SK-N-SH treated with all-trans-retinoic acid at 6 μM for 48 hours (cell line): ENCODE measurements at regions not wholly inside any gene's neighbourhood (a gene's known extent, or its start where the extent isn't known, plus 50 kb on each side); places are given as distances from the start of the nearest gene placed in this dataset.
A peak's percentile ranks its signal among the peaks of the same experiment; 100 is the strongest.

ENCODE experiments used
- ATAC-seq: fragments of 200-7000 bp; cut with Tn5 transposase; 3 replicates; pipeline ENCODE4 v1.9.1; 2020; ENCODE audit warnings: mild to moderate bottlenecking, moderate library complexity
- ARNTL ChIP-seq: fragments of 450-650 bp; formaldehyde crosslinking; IDR thresholded peaks from 2 replicates; pipeline ENCODE4 v1.5.0; 2020; ENCODE audit warnings: low read depth, mild to moderate bottlenecking, moderate library complexity, borderline replicate concordance
- BACH2 ChIP-seq: fragments of 250-450 bp; sonication (Bioruptor Pico); IDR thresholded peaks from 2 replicates; pipeline ENCODE4 v1.9.0; 2021; ENCODE audit warnings: mild to moderate bottlenecking, borderline replicate concordance
- CREB5 ChIP-seq: fragments of 250-450 bp; sonication (Bioruptor Pico); IDR thresholded peaks from 2 replicates; pipeline ENCODE4 v1.5.1; 2020; ENCODE audit warnings: low read depth, mild to moderate bottlenecking, moderate library complexity
- CSDC2 ChIP-seq: fragments of 250-450 bp; sonication (Bioruptor Pico); IDR thresholded peaks from 2 replicates; pipeline ENCODE4 v1.5.0; 2020; ENCODE audit warnings: mild to moderate bottlenecking, moderate library complexity
- CSRNP3 ChIP-seq: fragments of 250-450 bp; sonication (Bioruptor Pico); IDR thresholded peaks from 2 replicates; pipeline ENCODE4 v1.5.1; 2021; ENCODE audit warnings: mild to moderate bottlenecking, moderate library complexity
- ESRRG ChIP-seq: fragments of 250-450 bp; sonication (Bioruptor Pico); IDR thresholded peaks from 2 replicates; pipeline ENCODE4 v1.6.1; 2021; ENCODE audit warnings: mild to moderate bottlenecking
- GLIS3 ChIP-seq: fragments of 250-450 bp; sonication (Bioruptor Pico); IDR thresholded peaks from 2 replicates; pipeline ENCODE4 v1.5.0; 2020; ENCODE audit warnings: mild to moderate bottlenecking, moderate library complexity
- ISL1 ChIP-seq: fragments of 250-450 bp; sonication (Bioruptor Pico); IDR thresholded peaks from 2 replicates; pipeline ENCODE4 v2.1.2; 2022; ENCODE audit warnings: mild to moderate bottlenecking, moderate library complexity
- OSR1 ChIP-seq: fragments of 250-450 bp; sonication (Bioruptor Pico); IDR thresholded peaks from 2 replicates; pipeline ENCODE4 v1.8.0; 2022; ENCODE audit warnings: moderate library complexity, mild to moderate bottlenecking, inconsistent platforms
- POU6F1 ChIP-seq: fragments of 250-450 bp; sonication (Bioruptor Pico); IDR thresholded peaks from 2 replicates; pipeline ENCODE4 v1.8.0; 2021; ENCODE audit warnings: low read depth, mild to moderate bottlenecking, moderate library complexity, borderline replicate concordance
- PPARA ChIP-seq: fragments of 250-450 bp; sonication (Bioruptor Pico); IDR thresholded peaks from 2 replicates; pipeline ENCODE4 v1.5.0; 2020; ENCODE audit warnings: mild to moderate bottlenecking, borderline replicate concordance
- RARB ChIP-seq: fragments of 250-450 bp; sonication (Bioruptor Pico); IDR thresholded peaks from 2 replicates; pipeline ENCODE4 v1.8.0; 2021; ENCODE audit warnings: mild to moderate bottlenecking, moderate library complexity
- SNAI2 ChIP-seq: fragments of 250-450 bp; sonication (Bioruptor Pico); IDR thresholded peaks from 2 replicates; pipeline ENCODE4 v1.5.0; 2020; ENCODE audit warnings: mild to moderate bottlenecking, moderate library complexity
- TCF4 ChIP-seq: fragments of 250-450 bp; sonication (Bioruptor Pico); IDR thresholded peaks from 2 replicates; pipeline ENCODE4 v1.8.0; 2021; ENCODE audit warnings: mild to moderate bottlenecking, moderate library complexity, borderline replicate concordance
- TOX ChIP-seq: fragments of 250-450 bp; sonication (Bioruptor Pico); IDR thresholded peaks from 2 replicates; pipeline ENCODE4 v1.8.0; 2021; ENCODE audit warnings: mild to moderate bottlenecking, moderate library complexity, borderline replicate concordance
- ZC3H10 ChIP-seq: fragments of 250-450 bp; sonication (Bioruptor Pico); IDR thresholded peaks from 2 replicates; pipeline ENCODE4 v1.5.1; 2021; ENCODE audit warnings: mild to moderate bottlenecking, moderate library complexity
- ZFP3 ChIP-seq: fragments of 250-450 bp; sonication (Bioruptor Pico); IDR thresholded peaks from 2 replicates; pipeline ENCODE4 v1.5.0; 2020; ENCODE audit warnings: mild to moderate bottlenecking, moderate library complexity
- ZFP30 ChIP-seq: fragments of 450-650 bp; formaldehyde crosslinking; IDR thresholded peaks from 2 replicates; pipeline ENCODE4 v1.5.0; 2022; ENCODE audit warnings: mild to moderate bottlenecking, moderate library complexity
- ZNF70 ChIP-seq: fragments of 450-650 bp; formaldehyde crosslinking; IDR thresholded peaks from 2 replicates; pipeline ENCODE4 v1.5.0; 2020; ENCODE audit warnings: mild to moderate bottlenecking, moderate library complexity
- ZNF8 ChIP-seq: fragments of 450-650 bp; formaldehyde crosslinking; IDR thresholded peaks from 2 replicates; pipeline ENCODE4 v1.5.0; 2020; ENCODE audit warnings: mild to moderate bottlenecking, moderate library complexity
- TF ChIP-seq, protein P1 (sequence below): fragments of 250-450 bp; sonication (Bioruptor Pico); IDR thresholded peaks from 2 replicates; pipeline ENCODE4 v1.8.0; 2020; ENCODE audit warnings: mild to moderate bottlenecking, moderate library complexity, borderline replicate concordance
- TF ChIP-seq, protein P2 (sequence below): fragments of 250-450 bp; sonication (Bioruptor Pico); IDR thresholded peaks from 2 replicates; pipeline ENCODE4 v1.5.0; 2020; ENCODE audit warnings: mild to moderate bottlenecking, moderate library complexity

DNA sequence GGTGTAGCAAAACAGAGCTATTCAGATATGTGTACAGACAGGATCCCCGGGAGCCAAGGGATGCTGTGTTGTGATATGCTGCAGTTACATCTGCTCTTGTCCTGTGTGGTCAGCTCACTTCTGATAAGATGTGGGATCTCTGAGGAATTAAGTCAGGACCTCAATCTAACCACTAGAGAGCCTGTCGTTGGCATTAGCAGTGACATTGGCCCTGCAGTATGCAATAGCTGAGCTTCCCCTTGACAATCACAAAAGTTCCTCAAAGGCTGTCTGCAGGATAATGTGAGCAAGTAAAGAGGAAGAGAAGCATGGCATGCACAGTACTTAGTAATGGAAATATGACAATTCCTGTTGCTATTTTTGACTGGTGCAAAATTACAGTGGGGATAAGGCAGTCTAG lies 203.4 kb upstream of the MIR17HG start:
- peak; percentile 50 for ATAC-seq
- TF ChIP-seq CSDC2 (CRISPR knock-in tag) (no peak), GLIS3 (CRISPR knock-in tag) (no peak), ZFP30 (CRISPR knock-in tag) (no peak; the same call in 1 of the 2 replicates), ESRRG (CRISPR knock-in tag) (no peak), ZC3H10 (no peak), TCF4 (0 out of 2 replicates have a peak, but pooled peaks have one; percentile 14), SNAI2 (CRISPR knock-in tag) (peak; percentile 65; the same call in 1 of the 2 replicates), BACH2 (CRISPR knock-in tag) (no peak), TOX (no peak), RARB (CRISPR knock-in tag) (no peak), ZNF70 (CRISPR knock-in tag) (no peak), POU6F1 (CRISPR knock-in tag) (no peak), PPARA (CRISPR knock-in tag) (no peak), CREB5 (CRISPR knock-in tag) (no peak), ARNTL (CRISPR knock-in tag) (no peak), ISL1 (CRISPR knock-in tag) (0 out of 2 replicates have a peak, but pooled peaks have one; percentile 17), ZNF8 (CRISPR knock-in tag) (no peak), CSRNP3 (CRISPR knock-in tag) (no peak), OSR1 (no peak), ZFP3 (CRISPR knock-in tag) (no peak)
- TF ChIP-seq, protein P1, sequence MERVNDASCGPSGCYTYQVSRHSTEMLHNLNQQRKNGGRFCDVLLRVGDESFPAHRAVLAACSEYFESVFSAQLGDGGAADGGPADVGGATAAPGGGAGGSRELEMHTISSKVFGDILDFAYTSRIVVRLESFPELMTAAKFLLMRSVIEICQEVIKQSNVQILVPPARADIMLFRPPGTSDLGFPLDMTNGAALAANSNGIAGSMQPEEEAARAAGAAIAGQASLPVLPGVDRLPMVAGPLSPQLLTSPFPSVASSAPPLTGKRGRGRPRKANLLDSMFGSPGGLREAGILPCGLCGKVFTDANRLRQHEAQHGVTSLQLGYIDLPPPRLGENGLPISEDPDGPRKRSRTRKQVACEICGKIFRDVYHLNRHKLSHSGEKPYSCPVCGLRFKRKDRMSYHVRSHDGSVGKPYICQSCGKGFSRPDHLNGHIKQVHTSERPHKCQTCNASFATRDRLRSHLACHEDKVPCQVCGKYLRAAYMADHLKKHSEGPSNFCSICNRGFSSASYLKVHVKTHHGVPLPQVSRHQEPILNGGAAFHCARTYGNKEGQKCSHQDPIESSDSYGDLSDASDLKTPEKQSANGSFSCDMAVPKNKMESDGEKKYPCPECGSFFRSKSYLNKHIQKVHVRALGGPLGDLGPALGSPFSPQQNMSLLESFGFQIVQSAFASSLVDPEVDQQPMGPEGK, result no peak
- TF ChIP-seq, protein P2, sequence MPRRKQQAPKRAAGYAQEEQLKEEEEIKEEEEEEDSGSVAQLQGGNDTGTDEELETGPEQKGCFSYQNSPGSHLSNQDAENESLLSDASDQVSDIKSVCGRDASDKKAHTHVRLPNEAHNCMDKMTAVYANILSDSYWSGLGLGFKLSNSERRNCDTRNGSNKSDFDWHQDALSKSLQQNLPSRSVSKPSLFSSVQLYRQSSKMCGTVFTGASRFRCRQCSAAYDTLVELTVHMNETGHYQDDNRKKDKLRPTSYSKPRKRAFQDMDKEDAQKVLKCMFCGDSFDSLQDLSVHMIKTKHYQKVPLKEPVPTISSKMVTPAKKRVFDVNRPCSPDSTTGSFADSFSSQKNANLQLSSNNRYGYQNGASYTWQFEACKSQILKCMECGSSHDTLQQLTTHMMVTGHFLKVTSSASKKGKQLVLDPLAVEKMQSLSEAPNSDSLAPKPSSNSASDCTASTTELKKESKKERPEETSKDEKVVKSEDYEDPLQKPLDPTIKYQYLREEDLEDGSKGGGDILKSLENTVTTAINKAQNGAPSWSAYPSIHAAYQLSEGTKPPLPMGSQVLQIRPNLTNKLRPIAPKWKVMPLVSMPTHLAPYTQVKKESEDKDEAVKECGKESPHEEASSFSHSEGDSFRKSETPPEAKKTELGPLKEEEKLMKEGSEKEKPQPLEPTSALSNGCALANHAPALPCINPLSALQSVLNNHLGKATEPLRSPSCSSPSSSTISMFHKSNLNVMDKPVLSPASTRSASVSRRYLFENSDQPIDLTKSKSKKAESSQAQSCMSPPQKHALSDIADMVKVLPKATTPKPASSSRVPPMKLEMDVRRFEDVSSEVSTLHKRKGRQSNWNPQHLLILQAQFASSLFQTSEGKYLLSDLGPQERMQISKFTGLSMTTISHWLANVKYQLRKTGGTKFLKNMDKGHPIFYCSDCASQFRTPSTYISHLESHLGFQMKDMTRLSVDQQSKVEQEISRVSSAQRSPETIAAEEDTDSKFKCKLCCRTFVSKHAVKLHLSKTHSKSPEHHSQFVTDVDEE (CRISPR knock-in tag), result no peak

DNA sequence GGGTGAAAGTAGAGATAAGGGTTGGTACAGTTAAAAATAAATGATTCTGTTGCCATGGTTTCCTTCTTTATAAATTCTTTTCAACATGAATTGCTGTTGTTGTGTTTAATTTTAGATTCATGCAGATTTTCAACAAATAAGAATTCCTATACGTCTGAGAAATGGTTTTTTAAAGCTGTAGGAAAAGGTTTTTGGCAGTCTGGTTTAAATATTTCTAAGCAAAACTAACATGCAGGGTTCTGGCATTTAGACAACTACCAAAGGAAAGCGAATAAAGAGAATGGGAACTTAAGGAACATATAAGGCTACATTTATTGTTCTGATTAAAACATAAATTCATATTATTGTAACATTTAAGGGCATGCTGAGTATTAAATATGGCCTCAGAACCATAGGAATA lies 203.0 kb upstream of the MIR17HG start:
- no peak for ATAC-seq
- TF ChIP-seq CSRNP3 (CRISPR knock-in tag) (no peak), PPARA (CRISPR knock-in tag) (no peak), ESRRG (CRISPR knock-in tag) (no peak), ZNF8 (CRISPR knock-in tag) (no peak), ZNF70 (CRISPR knock-in tag) (no peak)
- TF ChIP-seq, protein P2 (CRISPR knock-in tag), result no peak
